ENCODE measurements at regions not wholly inside any gene's neighbourhood (a gene's known extent, or its start where the extent isn't known, plus 50 kb on each side); places are given as distances from the start of the nearest gene placed in this dataset.
A peak's percentile ranks its signal among the peaks of the same experiment; 100 is the strongest.

- CTCF ChIA-PET: no interaction called here
- POLR2A ChIA-PET: no interaction called here
- no peak overlapping the region for H3K4me3 ChIP-seq
- no peaks in the 10 kb centered on the region for H3K4me1 ChIP-seq
- FAIRE-seq (no peak), ATAC-seq (no peak), DNase-seq (ENCODE audit: low read depth in 1 of 2, low spot score in 1 of 2) (no peak)
- no peaks in the 10 kb centered on the region for H3K9me3 ChIP-seq
- 5% methylated on average over 4 of the region's 4 CpGs for WGBS (ENCODE audit: missing lambda C conversion rate)
- no peak overlapping the region for H3K4me2 ChIP-seq
- TF ChIP-seq POLR2AphosphoS2 (conservative IDR thresholded peaks at IDR 0.05; ENCODE audit: low read length) (no peak), MAX (IDR thresholded peaks at IDR 0.05) (no peak), HOXB5 (CRISPR knock-in tag; IDR thresholded peaks at IDR 0.05) (no peak), KDM1A (IDR thresholded peaks at IDR 0.05; ENCODE audit: low read depth) (no peak), CEBPB (IDR thresholded peaks at IDR 0.05) (no peak), FOSL2 (IDR thresholded peaks at IDR 0.05) (no peak), FOSL2 (CRISPR knock-in tag; IDR thresholded peaks at IDR 0.05) (no peak), POLR2A (IDR thresholded peaks at IDR 0.05; ENCODE audit: low read length) (no peak)
- TF ChIP-seq, protein P1, sequence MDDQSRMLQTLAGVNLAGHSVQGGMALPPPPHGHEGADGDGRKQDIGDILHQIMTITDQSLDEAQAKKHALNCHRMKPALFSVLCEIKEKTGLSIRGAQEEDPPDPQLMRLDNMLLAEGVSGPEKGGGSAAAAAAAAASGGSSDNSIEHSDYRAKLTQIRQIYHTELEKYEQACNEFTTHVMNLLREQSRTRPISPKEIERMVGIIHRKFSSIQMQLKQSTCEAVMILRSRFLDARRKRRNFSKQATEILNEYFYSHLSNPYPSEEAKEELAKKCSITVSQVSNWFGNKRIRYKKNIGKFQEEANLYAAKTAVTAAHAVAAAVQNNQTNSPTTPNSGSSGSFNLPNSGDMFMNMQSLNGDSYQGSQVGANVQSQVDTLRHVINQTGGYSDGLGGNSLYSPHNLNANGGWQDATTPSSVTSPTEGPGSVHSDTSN (IDR thresholded peaks at IDR 0.05): no peak
- TF ChIP-seq, protein P2, sequence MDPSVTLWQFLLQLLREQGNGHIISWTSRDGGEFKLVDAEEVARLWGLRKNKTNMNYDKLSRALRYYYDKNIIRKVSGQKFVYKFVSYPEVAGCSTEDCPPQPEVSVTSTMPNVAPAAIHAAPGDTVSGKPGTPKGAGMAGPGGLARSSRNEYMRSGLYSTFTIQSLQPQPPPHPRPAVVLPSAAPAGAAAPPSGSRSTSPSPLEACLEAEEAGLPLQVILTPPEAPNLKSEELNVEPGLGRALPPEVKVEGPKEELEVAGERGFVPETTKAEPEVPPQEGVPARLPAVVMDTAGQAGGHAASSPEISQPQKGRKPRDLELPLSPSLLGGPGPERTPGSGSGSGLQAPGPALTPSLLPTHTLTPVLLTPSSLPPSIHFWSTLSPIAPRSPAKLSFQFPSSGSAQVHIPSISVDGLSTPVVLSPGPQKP (IDR thresholded peaks at IDR 0.05; ENCODE audit: low read depth, low read length): no peak
- H3K27ac ChIP-seq: no peak overlapping the region
These were observed 327.3 kb upstream of the ANO5 start for GRCh38 chr11:21865541-21865940.

GRCh38 chr11:21866781-21867180 is 326.1 kb upstream of the ANO5 start:
- Histone ChIP-seq H3K27ac (no peak overlapping the region), H3K4me2 (no peak overlapping the region), H3K4me1 (no peaks in the 10 kb centered on the region), H3K4me3 (no peak overlapping the region), H3K9me3 (no peaks in the 10 kb centered on the region)
- TF ChIP-seq KDM1A (IDR thresholded peaks at IDR 0.05; ENCODE audit: low read depth): no peak
- DNase-seq (ENCODE audit: low read depth in 1 of 2, low spot score in 1 of 2) (no peak), ATAC-seq (no peak), FAIRE-seq (no peak)
- 37% methylated on average over 2 of the region's 2 CpGs for WGBS (ENCODE audit: missing lambda C conversion rate)
- POLR2A ChIA-PET: no interaction called here
- CTCF ChIA-PET: no interaction called here

DNA sequence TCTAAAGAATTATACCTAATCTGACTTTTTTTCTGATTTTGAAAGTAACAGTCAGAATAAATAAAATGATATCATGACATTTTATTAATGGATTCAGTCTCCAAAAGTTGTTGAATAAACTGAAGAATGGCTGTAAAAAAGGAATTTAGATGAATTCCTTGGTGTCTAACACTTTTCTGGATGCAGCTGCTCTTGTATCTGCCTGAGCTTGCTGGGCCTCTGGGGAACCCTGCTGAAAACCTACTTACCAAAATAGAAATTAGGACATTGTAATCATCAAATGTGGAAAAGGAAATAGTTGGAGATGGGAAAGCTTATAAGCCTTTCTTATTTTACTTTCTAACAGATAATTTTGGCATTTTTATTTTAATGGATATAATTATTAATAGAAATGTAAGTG is 315.7 kb upstream of the ANO5 start:
- no peak overlapping the region for H3K4me3 ChIP-seq
- ATAC-seq (no peak), DNase-seq (ENCODE audit: low read depth in 1 of 2, low spot score in 1 of 2) (no peak), FAIRE-seq (no peak)
- no peak overlapping the region for H3K4me2 ChIP-seq
- no peak overlapping the region for H3K27ac ChIP-seq
- ChIA-PET POLR2A (no interaction called here), CTCF (interaction anchor here (1.5 kb wide), 1 partner anchor 111 kb away, joined by 3 read pairs; no protein-coding TSS in a partner anchor)
- no peaks in the 10 kb centered on the region for H3K4me1 ChIP-seq
- H3K9me3 ChIP-seq: no peaks in the 10 kb centered on the region
- no peak for TF ChIP-seq EHMT2 (IDR thresholded peaks at IDR 0.05; ENCODE audit: low read depth)
- no peak for TF ChIP-seq JUNB (IDR thresholded peaks at IDR 0.05)

- no peak for FAIRE-seq
- no peak overlapping the region for H3K4me2 ChIP-seq
- WGBS (ENCODE audit: missing lambda C conversion rate): 35% methylated on average over 3 of the region's 3 CpGs
These were observed 309.5 kb upstream of the ANO5 start for GRCh38 chr11:21883354-21883753.

DNA sequence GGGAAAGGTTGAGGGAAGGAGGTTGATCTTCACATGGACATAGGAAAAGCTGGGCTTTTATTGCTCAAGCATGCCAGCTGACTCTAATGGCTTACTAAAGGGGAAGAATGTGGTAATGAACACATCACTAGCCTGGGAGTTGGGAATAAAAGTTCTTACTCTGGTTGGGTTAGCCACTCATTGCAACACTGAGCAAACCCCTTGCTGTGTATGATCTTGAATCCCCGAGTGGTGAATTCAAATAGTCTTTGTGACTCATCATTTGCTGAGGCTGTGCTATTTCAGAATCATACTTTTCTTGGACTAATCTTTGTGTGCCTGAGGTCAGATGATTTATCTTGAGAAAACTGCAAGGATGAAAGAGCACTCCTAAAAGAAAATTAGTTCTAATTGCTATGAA is 304.1 kb upstream of the ANO5 start:
- no peak for TF ChIP-seq HOXB13 (CRISPR knock-in tag; IDR thresholded peaks at IDR 0.05; ENCODE audit: low read depth)
- TF ChIP-seq SMC3 (IDR thresholded peaks at IDR 0.05): peak; percentile 25; the same call in 1 of the 3 replicates
- no peak for TF ChIP-seq RCOR1 (IDR thresholded peaks at IDR 0.05; ENCODE audit: low read depth, low read length)
- TF ChIP-seq CEBPB (IDR thresholded peaks at IDR 0.05): peak; percentile 84 to 95
- TF ChIP-seq FOSL2 (IDR thresholded peaks at IDR 0.05): peak; percentile 68; the same call in 1 of the 2 replicates
- TF ChIP-seq FOSL2 (CRISPR knock-in tag; IDR thresholded peaks at IDR 0.05): peak; percentile 63
- peak; percentile 87 for TF ChIP-seq JUNB (IDR thresholded peaks at IDR 0.05)
- peak; percentile 77 for TF ChIP-seq HES2 (IDR thresholded peaks at IDR 0.05)
- TF ChIP-seq, protein P3, sequence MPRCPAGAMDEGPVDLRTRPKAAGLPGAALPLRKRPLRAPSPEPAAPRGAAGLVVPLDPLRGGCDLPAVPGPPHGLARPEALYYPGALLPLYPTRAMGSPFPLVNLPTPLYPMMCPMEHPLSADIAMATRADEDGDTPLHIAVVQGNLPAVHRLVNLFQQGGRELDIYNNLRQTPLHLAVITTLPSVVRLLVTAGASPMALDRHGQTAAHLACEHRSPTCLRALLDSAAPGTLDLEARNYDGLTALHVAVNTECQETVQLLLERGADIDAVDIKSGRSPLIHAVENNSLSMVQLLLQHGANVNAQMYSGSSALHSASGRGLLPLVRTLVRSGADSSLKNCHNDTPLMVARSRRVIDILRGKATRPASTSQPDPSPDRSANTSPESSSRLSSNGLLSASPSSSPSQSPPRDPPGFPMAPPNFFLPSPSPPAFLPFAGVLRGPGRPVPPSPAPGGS (IDR thresholded peaks at IDR 0.05): peak; percentile 70; the same call in 1 of the 3 replicates
- no peak for TF ChIP-seq ZSCAN20 (CRISPR knock-in tag; IDR thresholded peaks at IDR 0.05)
- no peak for TF ChIP-seq CTCF (IDR thresholded peaks at IDR 0.05)
- TF ChIP-seq JUN (IDR thresholded peaks at IDR 0.05): peak in 1 of 2 experiments; percentile 29; a peak in 1 of 5 replicates
- TF ChIP-seq MAFK (IDR thresholded peaks at IDR 0.05; ENCODE audit: partially characterized antibody): peak; percentile 21
- TF ChIP-seq GATA3 (IDR thresholded peaks at IDR 0.05; ENCODE audit: borderline replicate concordance): peak; percentile 27; the same call in 1 of the 2 replicates
- CTCF ChIA-PET: interaction anchor here (1.0 kb wide), 1 partner anchor 99 kb away, joined by 3 read pairs; no protein-coding TSS in a partner anchor
- FAIRE-seq (no peak), DNase-seq (ENCODE audit: low read depth in 1 of 2, low spot score in 1 of 2) (peak; percentile 4 to 75), ATAC-seq (peak; percentile 89 to 91)
- H3K4me2 ChIP-seq: peak overlapping the region; percentile 48
- WGBS (ENCODE audit: missing lambda C conversion rate): 0% methylated on average over 1 of the region's 1 CpG
- no peak overlapping the region for H3K4me3 ChIP-seq
- peaks cover 18% of the 10 kb centered on the region for H3K4me1 ChIP-seq
- POLR2A ChIA-PET: no interaction called here
- H3K27ac ChIP-seq: peak overlapping the region; percentile 43 to 70; a peak in 3 of 6 replicates
- no peaks in the 10 kb centered on the region for H3K9me3 ChIP-seq

More at GRCh38 chr11:21883354-21883753, 309.5 kb upstream of the ANO5 start:
- no peak for DNase-seq (ENCODE audit: low read depth in 1 of 2, low spot score in 1 of 2)
- no peak for TF ChIP-seq GATA3 (IDR thresholded peaks at IDR 0.05; ENCODE audit: borderline replicate concordance)
- TF ChIP-seq CBX8 (IDR thresholded peaks at IDR 0.05): no peak
- no peak for TF ChIP-seq HOXB13 (CRISPR knock-in tag; IDR thresholded peaks at IDR 0.05; ENCODE audit: low read depth)
- TF ChIP-seq PHF8 (IDR thresholded peaks at IDR 0.05; ENCODE audit: borderline replicate concordance, low read depth): no peak
- TF ChIP-seq JUN (IDR thresholded peaks at IDR 0.05): no peak
- ChIA-PET POLR2A (no interaction called here), CTCF (no interaction called here)
- Histone ChIP-seq H3K27ac (no peak overlapping the region), H3K4me1 (peaks cover 5% of the 10 kb centered on the region; the same call in 2 of the 3 replicates), H3K9me3 (no peaks in the 10 kb centered on the region), H3K4me3 (no peak overlapping the region)
- ATAC-seq: no peak

Measured in A549 (cell line).